NCI-H2081 treated with DMSO at 0.1 percent for 48 hours (cell line): ENCODE measurements at regions not wholly inside any gene's neighbourhood (a gene's known extent, or its start where the extent isn't known, plus 50 kb on each side); places are given as distances from the start of the nearest gene placed in this dataset.

ENCODE experiments used
- DNase-seq: peaks from one replicate; lab custom pipeline; 2025; lab: John Stamatoyannopoulos, UW

GRCh38 chr18:43649649-43650357 lies 372.5 kb upstream of the SYT4 start:
- DNase-seq = no peak

- DNase-seq = no peak
These were observed 373.1 kb upstream of the SYT4 start for GRCh38 chr18:43650426-43650825.

GRCh38 chr18:43651057-43651456 lies 373.8 kb upstream of the SYT4 start:
- no peak for DNase-seq

- DNase-seq = no peak
These were observed 379.3 kb upstream of the SYT4 start for GRCh38 chr18:43656547-43656946.

- peak; percentile 53 for DNase-seq
These were observed 384.3 kb upstream of the SYT4 start for GRCh38 chr18:43661570-43661969.

- no peak for DNase-seq
These were observed 385.4 kb upstream of the SYT4 start for GRCh38 chr18:43662657-43663056.

GRCh38 chr18:43663159-43663558 lies 385.9 kb upstream of the SYT4 start:
- DNase-seq = no peak

GRCh38 chr18:43664487-43665008 lies 387.3 kb upstream of the SYT4 start:
- DNase-seq = no peak

GRCh38 chr18:43665105-43665788 lies 388.0 kb upstream of the SYT4 start:
- DNase-seq = no peak

- no peak for DNase-seq
These were observed 391.6 kb upstream of the SYT4 start for GRCh38 chr18:43668866-43669265.

- DNase-seq = no peak
These were observed 394.1 kb upstream of the SYT4 start for GRCh38 chr18:43671431-43671830.

GRCh38 chr18:43680096-43680495 lies 402.8 kb upstream of the SYT4 start:
- no peak for DNase-seq

GRCh38 chr18:43681661-43682060 lies 404.4 kb upstream of the SYT4 start:
- DNase-seq = no peak

GRCh38 chr18:43682196-43682595 lies 404.9 kb upstream of the SYT4 start:
- DNase-seq = no peak

GRCh38 chr18:43686709-43687108 lies 409.4 kb upstream of the SYT4 start:
- no peak for DNase-seq

- DNase-seq = no peak
These were observed 414.9 kb upstream of the SYT4 start for GRCh38 chr18:43692099-43692690.

GRCh38 chr18:43702399-43702798 lies 425.1 kb upstream of the SYT4 start:
- DNase-seq = no peak

GRCh38 chr18:43703050-43703449 lies 425.8 kb upstream of the SYT4 start:
- DNase-seq = no peak

GRCh38 chr18:43705850-43706249 lies 428.6 kb upstream of the SYT4 start:
- DNase-seq = no peak

- DNase-seq = no peak
These were observed 432.8 kb upstream of the SYT4 start for GRCh38 chr18:43710135-43710534.

- no peak for DNase-seq
These were observed 437.2 kb upstream of the SYT4 start for GRCh38 chr18:43714343-43715010.

GRCh38 chr18:43719267-43719795 lies 442.0 kb upstream of the SYT4 start:
- DNase-seq = no peak
